ENCODE measurements at regions not wholly inside any gene's neighbourhood (a gene's known extent, or its start where the extent isn't known, plus 50 kb on each side); places are given as distances from the start of the nearest gene placed in this dataset.
"Not testable (repeated sequence)": the region's sequence is repeated elsewhere in the genome, so short reads cannot be mapped to it uniquely, and the experiment has no call there.

DNA sequence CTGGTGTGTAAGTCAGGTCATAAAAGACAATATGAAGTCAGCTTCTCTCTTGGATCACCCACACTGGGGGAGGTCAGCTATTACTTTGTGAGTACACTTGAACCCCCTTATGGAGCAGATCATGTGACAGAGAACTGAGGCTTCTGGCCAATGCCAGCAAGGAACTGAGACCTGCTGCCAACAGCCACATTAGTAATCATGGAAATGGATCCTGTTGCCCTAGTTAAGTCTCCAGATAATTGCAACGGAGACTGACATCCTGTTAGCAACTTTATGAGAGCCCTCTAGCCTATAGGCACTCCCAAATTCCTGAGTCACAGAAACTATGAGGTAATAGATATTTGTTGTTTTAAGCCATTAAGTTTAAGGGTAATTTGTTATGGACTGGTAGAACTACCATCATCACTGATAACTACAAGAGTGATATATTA lies 110.4 kb upstream of the GMNC start:
- no peak overlapping the region for H3K4me3 ChIP-seq (ENCODE audit: low read depth, low read length)
- no peak for TF ChIP-seq CTCF (IDR thresholded peaks at IDR 0.05; ENCODE audit: insufficient read depth, low read length)
- DNase-seq (ENCODE audit: low read depth), result no peak

DNA sequence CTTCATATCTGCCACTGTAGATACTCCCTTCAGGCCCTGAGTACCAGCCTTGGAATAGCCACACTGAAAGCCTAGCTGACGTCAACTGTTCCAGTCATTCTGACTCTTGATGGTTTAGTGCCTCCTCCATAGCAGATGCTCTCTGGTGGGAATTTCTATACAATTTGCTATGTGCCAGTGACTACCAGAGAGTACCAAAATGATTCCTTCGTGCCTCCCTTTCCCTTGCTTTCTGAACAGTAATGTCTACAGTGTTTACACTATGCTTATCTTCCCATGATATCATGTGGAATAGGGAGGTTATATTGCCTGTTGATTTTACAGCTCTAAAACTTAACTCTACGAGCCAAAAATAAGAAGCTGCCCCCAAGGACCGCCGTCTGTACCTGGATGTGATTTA lies 109.7 kb upstream of the GMNC start:
- DNase-seq (ENCODE audit: low read depth), result no peak
- TF ChIP-seq CTCF (IDR thresholded peaks at IDR 0.05; ENCODE audit: insufficient read depth, low read length), result no peak
- H3K4me3 ChIP-seq (ENCODE audit: low read depth, low read length), result no peak overlapping the region

DNA sequence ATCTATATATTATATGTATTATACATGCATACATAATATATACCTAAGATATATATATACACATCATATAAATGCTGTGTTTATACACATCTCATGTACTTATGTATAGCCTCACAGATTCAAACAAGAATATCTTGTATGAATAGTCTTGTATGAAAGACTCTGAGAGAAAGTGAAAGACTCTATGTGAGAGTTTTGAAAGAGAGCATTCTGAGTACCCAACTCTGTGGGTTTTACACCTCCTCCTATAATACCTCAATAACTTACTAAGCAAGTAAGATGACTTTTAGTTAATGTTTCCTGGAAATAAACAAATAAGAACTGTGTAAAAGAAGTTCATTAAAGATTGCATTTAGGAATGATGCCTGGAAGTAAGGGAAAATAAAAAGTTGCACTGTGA lies 108.1 kb upstream of the GMNC start:
- DNase-seq (ENCODE audit: low read depth), result no peak
- TF ChIP-seq CTCF (IDR thresholded peaks at IDR 0.05; ENCODE audit: insufficient read depth, low read length), result no peak
- no peak overlapping the region for H3K4me3 ChIP-seq (ENCODE audit: low read depth, low read length)

DNA sequence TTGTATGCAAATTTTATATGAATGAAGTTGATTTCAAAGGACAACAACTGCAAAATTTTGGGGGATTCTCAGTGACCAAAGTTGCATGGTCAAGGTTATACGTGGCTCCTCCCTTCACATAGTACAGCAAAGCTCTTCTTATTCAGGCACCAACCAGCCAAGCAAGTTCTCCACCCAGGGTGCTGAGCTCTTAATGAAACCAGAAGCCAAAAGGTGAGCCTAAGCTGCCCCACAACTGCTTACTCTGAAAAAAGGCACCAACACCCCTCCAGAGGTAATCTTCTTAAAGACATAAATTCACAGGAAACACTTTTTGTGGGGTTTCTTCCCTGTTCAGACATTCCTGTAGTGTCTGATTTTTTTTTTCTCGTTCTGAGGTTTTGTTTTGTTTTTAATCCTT lies 106.1 kb upstream of the GMNC start:
- TF ChIP-seq CTCF (IDR thresholded peaks at IDR 0.05; ENCODE audit: insufficient read depth, low read length), result no peak
- no peak for DNase-seq (ENCODE audit: low read depth)
- no peak overlapping the region for H3K4me3 ChIP-seq (ENCODE audit: low read depth, low read length)

DNA sequence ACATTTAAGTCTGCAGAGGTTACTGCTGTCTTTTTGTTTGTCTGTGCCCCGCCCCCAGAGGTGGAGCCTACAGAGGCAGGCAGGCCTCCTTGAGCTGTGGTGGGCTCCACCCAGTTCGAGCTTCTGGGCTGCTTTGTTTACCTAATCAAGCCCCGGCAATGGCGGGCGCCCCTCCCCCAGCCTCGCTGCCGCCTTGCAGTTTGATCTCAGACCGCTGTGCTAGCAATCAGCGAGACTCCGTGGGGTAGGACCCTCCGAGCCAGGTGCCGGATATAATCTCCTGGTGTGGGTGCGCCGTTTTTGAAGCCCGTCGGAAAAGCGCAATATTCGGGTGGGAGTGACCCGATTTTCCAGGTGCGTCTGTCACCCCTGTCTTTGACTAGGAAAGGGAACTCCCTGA lies 102.4 kb upstream of the GMNC start:
- DNase-seq (ENCODE audit: low read depth); H3K4me3 ChIP-seq (ENCODE audit: low read depth, low read length): not testable (repeated sequence)

DNA sequence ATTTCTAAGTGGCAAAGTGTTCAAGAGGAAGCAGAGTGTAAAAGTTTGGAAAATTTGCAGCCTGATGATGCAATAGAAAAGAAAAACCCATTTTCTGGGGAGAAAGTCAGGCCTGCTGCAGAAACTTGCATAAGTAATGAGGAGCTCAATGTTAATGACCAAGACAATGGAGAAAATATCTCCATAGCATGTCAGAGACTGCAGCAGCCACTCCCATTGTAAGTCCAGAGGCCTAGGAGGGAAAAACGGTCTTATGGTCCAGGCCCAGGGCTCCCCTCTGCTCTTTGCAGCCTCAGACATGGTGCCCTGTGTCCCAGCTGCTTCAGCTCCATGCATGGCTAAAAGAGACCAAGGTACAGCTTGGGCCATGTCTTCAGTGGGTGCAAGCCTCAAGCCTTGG lies 96.6 kb upstream of the GMNC start:
- no peak for TF ChIP-seq CTCF (IDR thresholded peaks at IDR 0.05; ENCODE audit: insufficient read depth, low read length)
- DNase-seq (ENCODE audit: low read depth), result no peak
- H3K4me3 ChIP-seq (ENCODE audit: low read depth, low read length), result no peak overlapping the region

GRCh38 chr3:190941694-190942260 lies 79.3 kb upstream of the GMNC start:
- no peak overlapping the region for H3K4me3 ChIP-seq (ENCODE audit: low read depth, low read length)
- no peak for TF ChIP-seq CTCF (IDR thresholded peaks at IDR 0.05; ENCODE audit: insufficient read depth, low read length)
- DNase-seq (ENCODE audit: low read depth), result no peak

GRCh38 chr3:190934616-190935015 lies 72.1 kb upstream of the GMNC start:
- H3K4me3 ChIP-seq (ENCODE audit: low read depth, low read length); DNase-seq (ENCODE audit: low read depth): not testable (repeated sequence)
